HG02852 (cell line): ENCODE measurements at regions not wholly inside any gene's neighbourhood (a gene's known extent, or its start where the extent isn't known, plus 50 kb on each side); places are given as distances from the start of the nearest gene placed in this dataset.

Experiments
- ATAC-seq: cut with Tn5 transposase; IDR thresholded peaks from one replicate; pipeline ENCODE4 v1.9.1; 2021; ENCODE audit warnings: mild to moderate bottlenecking, moderate library complexity; ENCODE audit not compliant: unreplicated experiment

DNA sequence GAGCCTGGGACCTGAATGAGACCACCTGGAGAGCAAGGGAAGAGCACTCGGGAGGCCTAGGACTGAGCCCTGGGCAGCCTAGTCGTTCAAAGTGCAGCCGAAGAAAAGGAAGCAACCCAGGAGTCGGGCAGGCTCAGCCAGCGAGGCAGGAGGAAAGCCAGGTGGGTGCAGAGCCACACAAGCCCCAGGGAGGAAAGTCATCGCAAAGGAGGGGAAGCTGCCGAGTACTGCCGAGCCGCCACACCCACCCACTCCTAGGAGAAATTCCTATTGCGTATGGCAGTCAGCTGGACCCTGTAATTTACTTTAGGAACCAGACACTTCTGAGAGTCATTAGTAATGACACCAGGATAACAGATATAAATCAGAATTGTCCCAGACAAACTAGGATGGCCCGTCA is 187.6 kb downstream of the KATNIP start:
- ATAC-seq: no peak
